Transverse colon (tissue), 3 donors: ENCODE measurements at regions not wholly inside any gene's neighbourhood (a gene's known extent, or its start where the extent isn't known, plus 50 kb on each side); places are given as distances from the start of the nearest gene placed in this dataset.

Source experiments
- POLR2A ChIP-seq: fragments of 450-650 bp; IDR thresholded peaks from one replicate; pipeline ENCODE4 v1.6.1; 2016; ENCODE audit warnings: antibody characterized with exemption, mild to moderate bottlenecking, moderate library complexity
- TF ChIP-seq, protein P1 (sequence below), 5 experiments: fragments of 200-600 bp in 3 of 5; fragments of 450-650 bp in 2 of 5; sonication (generic) in 3 of 5; IDR thresholded peaks; 1 replicate in 2 of 5; 2 replicates in 3 of 5; pipeline ENCODE4 v1.5.1; 2016 to 2017; ENCODE audit warnings: antibody characterized with exemption in 5 of 5, inconsistent platforms in 3 of 5, mild to moderate bottlenecking in 2 of 5, moderate library complexity in 1 of 5

DNA sequence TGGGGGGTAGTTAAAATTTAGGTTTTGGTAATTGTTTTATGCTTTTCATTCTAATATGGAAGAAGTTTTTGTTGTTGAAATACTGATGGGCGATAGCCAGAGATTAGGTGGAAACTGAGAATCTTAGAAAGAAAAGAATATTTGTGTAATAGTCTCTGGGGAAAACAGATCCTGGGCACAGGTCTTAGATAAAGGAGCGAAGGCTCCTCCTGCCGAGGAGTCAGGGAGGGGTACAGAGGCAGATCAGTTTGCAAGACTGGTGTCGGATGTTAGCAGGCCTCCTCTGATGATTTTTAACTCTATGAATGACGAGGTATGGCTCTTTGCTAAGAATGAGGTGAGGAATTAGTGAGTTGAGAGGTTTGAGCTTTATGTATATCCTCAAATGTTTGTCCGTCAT, 339.7 kb downstream of the HGF start:
- TF ChIP-seq, protein P1, sequence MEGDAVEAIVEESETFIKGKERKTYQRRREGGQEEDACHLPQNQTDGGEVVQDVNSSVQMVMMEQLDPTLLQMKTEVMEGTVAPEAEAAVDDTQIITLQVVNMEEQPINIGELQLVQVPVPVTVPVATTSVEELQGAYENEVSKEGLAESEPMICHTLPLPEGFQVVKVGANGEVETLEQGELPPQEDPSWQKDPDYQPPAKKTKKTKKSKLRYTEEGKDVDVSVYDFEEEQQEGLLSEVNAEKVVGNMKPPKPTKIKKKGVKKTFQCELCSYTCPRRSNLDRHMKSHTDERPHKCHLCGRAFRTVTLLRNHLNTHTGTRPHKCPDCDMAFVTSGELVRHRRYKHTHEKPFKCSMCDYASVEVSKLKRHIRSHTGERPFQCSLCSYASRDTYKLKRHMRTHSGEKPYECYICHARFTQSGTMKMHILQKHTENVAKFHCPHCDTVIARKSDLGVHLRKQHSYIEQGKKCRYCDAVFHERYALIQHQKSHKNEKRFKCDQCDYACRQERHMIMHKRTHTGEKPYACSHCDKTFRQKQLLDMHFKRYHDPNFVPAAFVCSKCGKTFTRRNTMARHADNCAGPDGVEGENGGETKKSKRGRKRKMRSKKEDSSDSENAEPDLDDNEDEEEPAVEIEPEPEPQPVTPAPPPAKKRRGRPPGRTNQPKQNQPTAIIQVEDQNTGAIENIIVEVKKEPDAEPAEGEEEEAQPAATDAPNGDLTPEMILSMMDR (IDR thresholded peaks at IDR 0.05), result no peak
- TF ChIP-seq POLR2A, result no peak
